IMR-90 (cell line): ENCODE measurements at regions not wholly inside any gene's neighbourhood (a gene's known extent, or its start where the extent isn't known, plus 50 kb on each side); places are given as distances from the start of the nearest gene placed in this dataset.
"Not testable (repeated sequence)": the region's sequence is repeated elsewhere in the genome, so short reads cannot be mapped to it uniquely, and the experiment has no call there.

ENCODE experiments used
- ATAC-seq: fragments of 200-7000 bp; cut with Tn5 transposase; 2 replicates; pipeline ENCODE4 v1.9.1; 2020; ENCODE audit warnings: low read depth, mild to moderate bottlenecking, moderate library complexity
- BruUV-seq: library from RNA; stranded (reverse); fragments of 400-500 nt; replicated peaks from 2 replicates; lab custom pipeline; 2021; lab: Mats Ljungman, UMichigan
- CTCF ChIA-PET: fragments of 300-600 bp; formaldehyde crosslinking; extraction: SDS; loops from one replicate; lab custom pipeline; 2021; ENCODE audit warnings: antibody characterized with exemption; lab: Yijun Ruan, JAX
- POLR2A ChIA-PET: fragments of 300-600 bp; sonication (Branson Sonifier 250); formaldehyde crosslinking; loops from one replicate; lab custom pipeline; 2022; ENCODE audit warnings: antibody characterized with exemption; ENCODE audit not compliant: unreplicated experiment; lab: Charles Lee
- DNase-seq: peaks from one replicate; pipeline ENCODE4 v3.0.0; 2013
- H2AFZ ChIP-seq: replicated peaks from 2 replicates; pipeline ENCODE3; 2013; ENCODE audit warnings: low read length, mild to moderate bottlenecking; ENCODE audit not compliant: poor library complexity
- H2AK5ac ChIP-seq: 2 replicates; pipeline ENCODE4 v1.6.1; 2013; ENCODE audit warnings: low read depth, low read length, inconsistent platforms
- H2AK9ac ChIP-seq: replicated peaks from 2 replicates; pipeline ENCODE3; 2013; ENCODE audit warnings: mild to moderate bottlenecking, low read depth, low read length, moderate library complexity; ENCODE audit not compliant: poor library complexity
- H2BK120ac ChIP-seq: 2 replicates; pipeline ENCODE4 v1.6.1; 2013; ENCODE audit warnings: low read depth, low read length, inconsistent platforms
- H2BK15ac ChIP-seq: 3 replicates; pipeline ENCODE4 v1.6.1; 2013; ENCODE audit warnings: low read depth, low read length, inconsistent platforms
- H2BK20ac ChIP-seq: 2 replicates; pipeline ENCODE4 v1.6.1; 2013; ENCODE audit warnings: low read depth, mild to moderate bottlenecking, inconsistent platforms, low read length, moderate library complexity
- H2BK5ac ChIP-seq: 2 replicates; pipeline ENCODE4 v1.6.1; 2013; ENCODE audit warnings: mild to moderate bottlenecking, low read depth, low read length, inconsistent platforms; ENCODE audit not compliant: poor library complexity, severe bottlenecking
- H3K14ac ChIP-seq: replicated peaks from 2 replicates; pipeline ENCODE4 v1.6.1; 2013; ENCODE audit warnings: low read depth, low read length, inconsistent platforms
- H3K18ac ChIP-seq: 2 replicates; pipeline ENCODE4 v1.6.1; 2013; ENCODE audit warnings: low read depth, low read length, control low read depth
- H3K23ac ChIP-seq: 2 replicates; pipeline ENCODE4 v1.6.1; 2013; ENCODE audit warnings: low read depth, low read length, inconsistent platforms
- H3K27ac ChIP-seq: 2 replicates; pipeline ENCODE4 v1.5.1; 2013; ENCODE audit warnings: mild to moderate bottlenecking, control low read depth, low read length; ENCODE audit not compliant: insufficient read depth
- H3K27me3 ChIP-seq: 2 replicates; pipeline ENCODE4 v1.6.1; 2013; ENCODE audit warnings: low read length; ENCODE audit not compliant: control insufficient read depth, insufficient read depth
- H3K36me3 ChIP-seq: 2 replicates; pipeline ENCODE4 v1.6.1; 2013; ENCODE audit warnings: low read length, mixed read lengths; ENCODE audit not compliant: control insufficient read depth, insufficient read depth
- H3K4ac ChIP-seq: 2 replicates; pipeline ENCODE4 v1.6.1; 2013; ENCODE audit warnings: low read depth, low read length, inconsistent platforms
- H3K4me1 ChIP-seq: 2 replicates; pipeline ENCODE4 v1.6.1; 2013; ENCODE audit warnings: low read length, mixed read lengths; ENCODE audit not compliant: control insufficient read depth, insufficient read depth
- H3K4me2 ChIP-seq: 2 replicates; pipeline ENCODE4 v1.6.1; 2013; ENCODE audit warnings: low read depth, mild to moderate bottlenecking, control low read depth, low read length, moderate library complexity
- H3K4me3 ChIP-seq: 2 replicates; pipeline ENCODE4 v1.5.1; 2013; ENCODE audit warnings: low read depth, mild to moderate bottlenecking, control low read depth, low read length, moderate library complexity; ENCODE audit not compliant: insufficient read depth
- H3K56ac ChIP-seq: 2 replicates; pipeline ENCODE4 v1.6.1; 2013; ENCODE audit warnings: low read length, inconsistent platforms; ENCODE audit not compliant: insufficient read depth; ENCODE audit errors: extremely low read depth
- H3K79me1 ChIP-seq, 2 experiments: 2 replicates each; pipeline ENCODE4 v1.6.1; 2013; ENCODE audit warnings: low read length in 2 of 2, inconsistent platforms in 1 of 2, low read depth in 1 of 2
- H3K9ac ChIP-seq: 2 replicates; pipeline ENCODE4 v1.6.1; 2013; ENCODE audit warnings: low read depth, low read length, control low read depth
- H3K9me1 ChIP-seq: 2 replicates; pipeline ENCODE4 v1.6.1; 2013; ENCODE audit warnings: low read length, inconsistent platforms; ENCODE audit not compliant: insufficient read depth
- H3K9me3 ChIP-seq: 2 replicates; pipeline ENCODE4 v1.6.1; 2013; ENCODE audit warnings: low read length; ENCODE audit not compliant: control insufficient read depth, insufficient read depth
- H4K20me1 ChIP-seq: 2 replicates; pipeline ENCODE4 v1.6.1; 2013; ENCODE audit warnings: low read length, inconsistent platforms; ENCODE audit not compliant: insufficient read depth
- H4K5ac ChIP-seq: 2 replicates; pipeline ENCODE4 v1.6.1; 2013; ENCODE audit warnings: mild to moderate bottlenecking, low read depth, low read length, control low read depth
- H4K8ac ChIP-seq, 2 experiments: 2 replicates each; pipeline ENCODE4 v1.6.1; 2013; ENCODE audit warnings: low read depth in 2 of 2, low read length in 2 of 2, control low read depth in 1 of 2, inconsistent platforms in 1 of 2
- H4K91ac ChIP-seq: 2 replicates; pipeline ENCODE4 v1.6.1; 2013; ENCODE audit warnings: low read depth, low read length, inconsistent platforms; ENCODE audit not compliant: insufficient read depth
- BHLHE40 ChIP-seq: fragments of 150-350 bp; IDR thresholded peaks from 2 replicates; pipeline ENCODE4 v1.6.1; 2016; ENCODE audit warnings: mild to moderate bottlenecking, low read depth, low read length
- MAFK ChIP-seq: IDR thresholded peaks from 2 replicates; pipeline ENCODE4 v1.6.1; 2012; ENCODE audit warnings: low read depth, low read length, improper control_type of control experiment
- MAZ ChIP-seq: IDR thresholded peaks from 2 replicates; pipeline ENCODE4 v1.6.1; 2012; ENCODE audit warnings: low read depth, mild to moderate bottlenecking, low read length, improper control_type of control experiment, moderate library complexity, borderline replicate concordance
- NFE2L2 ChIP-seq: fragments of 150-350 bp; IDR thresholded peaks from 2 replicates; pipeline ENCODE4 v1.6.1; 2016; ENCODE audit warnings: low read depth, mild to moderate bottlenecking, low read length
- RFX5 ChIP-seq: IDR thresholded peaks from 2 replicates; pipeline ENCODE4 v1.8.0; 2012; ENCODE audit warnings: low read depth, mild to moderate bottlenecking, low read length, moderate library complexity
- SMC3 ChIP-seq: fragments of 150-350 bp; IDR thresholded peaks from 2 replicates; pipeline ENCODE4 v1.6.1; 2016; ENCODE audit warnings: low read depth, mild to moderate bottlenecking, antibody characterized with exemption, low read length, moderate library complexity
- WGBS, 2 experiments: methylation state at CpG; one replicate each; pipeline versions ENCODE4 v1.1.5 to v1.1.7; 2013; ENCODE audit warnings: missing lambda C conversion rate in 2 of 2; ENCODE audit not compliant: insufficient read length in 1 of 2; ENCODE audit errors: extremely low coverage in 2 of 2; 5-methylcytosine and 5-hydroxymethylcytosine counted together
- dilution Hi-C: fragments of 300-500 bp; cut with HindIII; formaldehyde crosslinking; loops from one replicate; pipeline ENCODE4 v1.14.3; 2018; ENCODE audit warnings: low sequenced_read_pairs; ENCODE audit not compliant: unreplicated experiment
- in situ Hi-C: fragments of 300-500 bp; cut with MboI; formaldehyde crosslinking; loops from 3 replicates; pipeline ENCODE4 v1.14.3; 2019; ENCODE audit warnings: low sequenced_read_pairs, inconsistent platforms, mixed read lengths
- intact Hi-C: fragments of 100-400 bp; cut with micrococcal nuclease; formaldehyde crosslinking; loops from 2 replicates; pipeline ENCODE4 v1.10.0; 2022
- TF ChIP-seq, protein P1 (sequence below): conservative IDR thresholded peaks from 2 replicates; pipeline ENCODE4 v1.5.1; 2012; ENCODE audit warnings: mild to moderate bottlenecking, low read depth, low read length, improper control_type of control experiment

DNA sequence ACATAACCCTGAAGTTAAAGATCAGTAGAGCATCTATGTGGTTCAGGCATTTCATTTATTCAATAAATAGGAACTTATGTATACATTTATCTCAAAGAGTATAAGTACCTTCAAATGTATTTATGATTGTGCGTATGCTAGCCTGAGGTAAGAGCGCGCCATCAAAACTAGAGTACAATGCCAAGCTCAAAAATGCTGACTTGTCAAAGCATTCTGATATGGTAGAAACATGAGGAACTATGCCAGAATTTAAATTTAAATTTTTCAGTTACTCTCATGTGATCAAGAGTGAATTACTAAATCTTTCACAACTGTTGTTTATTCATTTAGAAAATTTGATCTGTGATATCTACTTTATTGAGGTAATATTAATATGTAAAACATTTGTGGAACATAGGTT is 225.5 kb upstream of the CDH8 start:
- H3K4me2 ChIP-seq, result no peak overlapping the region
- no peak overlapping the region for H4K8ac ChIP-seq
- no peak for TF ChIP-seq MAZ
- TF ChIP-seq NFE2L2, result no peak
- no peak for TF ChIP-seq RFX5
- TF ChIP-seq, protein P1, sequence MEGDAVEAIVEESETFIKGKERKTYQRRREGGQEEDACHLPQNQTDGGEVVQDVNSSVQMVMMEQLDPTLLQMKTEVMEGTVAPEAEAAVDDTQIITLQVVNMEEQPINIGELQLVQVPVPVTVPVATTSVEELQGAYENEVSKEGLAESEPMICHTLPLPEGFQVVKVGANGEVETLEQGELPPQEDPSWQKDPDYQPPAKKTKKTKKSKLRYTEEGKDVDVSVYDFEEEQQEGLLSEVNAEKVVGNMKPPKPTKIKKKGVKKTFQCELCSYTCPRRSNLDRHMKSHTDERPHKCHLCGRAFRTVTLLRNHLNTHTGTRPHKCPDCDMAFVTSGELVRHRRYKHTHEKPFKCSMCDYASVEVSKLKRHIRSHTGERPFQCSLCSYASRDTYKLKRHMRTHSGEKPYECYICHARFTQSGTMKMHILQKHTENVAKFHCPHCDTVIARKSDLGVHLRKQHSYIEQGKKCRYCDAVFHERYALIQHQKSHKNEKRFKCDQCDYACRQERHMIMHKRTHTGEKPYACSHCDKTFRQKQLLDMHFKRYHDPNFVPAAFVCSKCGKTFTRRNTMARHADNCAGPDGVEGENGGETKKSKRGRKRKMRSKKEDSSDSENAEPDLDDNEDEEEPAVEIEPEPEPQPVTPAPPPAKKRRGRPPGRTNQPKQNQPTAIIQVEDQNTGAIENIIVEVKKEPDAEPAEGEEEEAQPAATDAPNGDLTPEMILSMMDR, result no peak
- TF ChIP-seq BHLHE40, result no peak
- no peak for TF ChIP-seq MAFK
- no peak for TF ChIP-seq SMC3
- H3K4me3 ChIP-seq, result no peak overlapping the region
- H2AK9ac ChIP-seq, result no peak overlapping the region
- H3K9ac ChIP-seq, result no peak overlapping the region
- H3K27me3 ChIP-seq, result no peaks in the 10 kb centered on the region
- no peak overlapping the region for H3K4ac ChIP-seq
- H3K9me1 ChIP-seq, result no peaks in the 10 kb centered on the region
- no peak overlapping the region for H2BK5ac ChIP-seq
- H3K9me3 ChIP-seq, result no peaks in the 10 kb centered on the region
- no peak overlapping the region for H3K27ac ChIP-seq
- BruUV-seq, result no TSS peak
- H2BK120ac ChIP-seq, result no peak overlapping the region
- POLR2A ChIA-PET, result no interaction called here
- no peak overlapping the region for H4K91ac ChIP-seq
- H2BK15ac ChIP-seq, result no peak overlapping the region
- no peak overlapping the region for H2BK20ac ChIP-seq
- no peak overlapping the region for H3K23ac ChIP-seq
- CTCF ChIA-PET, result no interaction called here
- no peak overlapping the region for H4K5ac ChIP-seq
- in situ Hi-C loops, result no loop called here
- intact Hi-C loops, result no loop called here
- no peaks in the 10 kb centered on the region for H3K4me1 ChIP-seq
- H3K79me1 ChIP-seq, result no peaks in the 10 kb centered on the region
- H3K36me3 ChIP-seq, result no peaks in the 10 kb centered on the region
- no peaks in the 10 kb centered on the region for H4K20me1 ChIP-seq
- no peak overlapping the region for H3K18ac ChIP-seq
- ATAC-seq (no peak), DNase-seq (no peak)
- dilution Hi-C loops, result no loop called here
- no peak overlapping the region for H3K14ac ChIP-seq
- no peak overlapping the region for H3K56ac ChIP-seq
- no peak overlapping the region for H2AK5ac ChIP-seq
- H2AFZ ChIP-seq, result no peak overlapping the region
- no CpG with 5 or more reads among the region's 3 CpGs for WGBS, 2 experiments

DNA sequence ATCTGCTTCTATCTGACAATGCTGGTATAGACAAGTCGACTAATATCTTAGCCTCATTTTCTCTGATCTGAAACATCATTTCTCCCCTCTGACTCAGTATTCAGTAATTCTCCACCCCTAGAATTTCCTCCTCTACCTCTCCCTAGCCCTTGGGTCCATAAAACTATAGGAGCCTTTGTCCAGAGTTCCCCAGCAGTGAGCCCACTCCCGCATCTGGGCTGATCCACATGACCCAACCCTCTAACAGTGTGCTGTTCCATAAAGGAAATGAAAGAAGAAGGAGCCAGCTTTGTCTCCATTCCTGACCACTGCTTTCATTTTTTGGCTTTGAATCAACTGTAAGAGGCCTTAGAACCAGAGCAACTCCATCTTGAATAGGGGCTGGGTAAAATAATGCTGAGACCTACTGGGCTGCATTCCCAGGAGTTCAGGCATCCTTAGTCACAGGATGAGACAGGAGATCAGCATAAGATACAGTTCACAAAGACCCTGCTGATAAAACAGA is 222.7 kb upstream of the CDH8 start:
- H3K9me3 ChIP-seq, POLR2A ChIA-PET, H3K79me1 ChIP-seq, H2BK5ac ChIP-seq, H3K56ac ChIP-seq, H3K36me3 ChIP-seq, DNase-seq, H2BK15ac ChIP-seq, H3K27me3 ChIP-seq, in situ Hi-C loops, dilution Hi-C loops, H2AK9ac ChIP-seq, H4K5ac ChIP-seq, CTCF ChIA-PET, H2BK120ac ChIP-seq, H3K14ac ChIP-seq, H2BK20ac ChIP-seq, H4K8ac ChIP-seq, H4K91ac ChIP-seq, H3K4ac ChIP-seq, H4K20me1 ChIP-seq, H3K9me1 ChIP-seq, H3K23ac ChIP-seq, H3K27ac ChIP-seq, BruUV-seq, intact Hi-C loops, H3K9ac ChIP-seq, H2AFZ ChIP-seq, ATAC-seq, H3K18ac ChIP-seq, H3K4me2 ChIP-seq, H3K4me1 ChIP-seq, H2AK5ac ChIP-seq, H3K4me3 ChIP-seq: not testable (repeated sequence)
- WGBS, 2 experiments, result 57% methylated on average over 1 of the region's 2 CpGs; no CpG with 5 or more reads in 1 of the 2 experiments
